ENCODE measurements at regions not wholly inside any gene's neighbourhood (a gene's known extent, or its start where the extent isn't known, plus 50 kb on each side); places are given as distances from the start of the nearest gene placed in this dataset.

DNA sequence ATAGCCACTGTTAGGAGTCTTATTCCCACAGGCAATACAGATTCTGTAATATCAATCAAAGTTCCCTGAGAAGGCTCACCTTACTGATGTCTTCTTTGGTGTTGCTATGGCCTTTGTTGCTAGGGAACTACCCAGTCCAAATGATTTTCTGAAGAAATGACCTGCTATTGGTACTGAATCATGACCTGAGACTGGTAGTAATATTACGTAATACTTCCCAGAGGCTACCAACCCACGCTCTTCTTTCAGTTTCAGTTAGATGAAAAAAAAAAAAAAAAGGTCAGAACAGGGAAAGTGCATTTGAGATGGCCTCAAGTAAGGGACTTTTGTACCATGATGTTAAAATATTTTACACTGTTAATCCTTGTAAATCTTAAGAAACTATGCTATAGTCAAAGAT is 1092.5 kb upstream of the EPHA6 start:
- TF ChIP-seq, protein P1, sequence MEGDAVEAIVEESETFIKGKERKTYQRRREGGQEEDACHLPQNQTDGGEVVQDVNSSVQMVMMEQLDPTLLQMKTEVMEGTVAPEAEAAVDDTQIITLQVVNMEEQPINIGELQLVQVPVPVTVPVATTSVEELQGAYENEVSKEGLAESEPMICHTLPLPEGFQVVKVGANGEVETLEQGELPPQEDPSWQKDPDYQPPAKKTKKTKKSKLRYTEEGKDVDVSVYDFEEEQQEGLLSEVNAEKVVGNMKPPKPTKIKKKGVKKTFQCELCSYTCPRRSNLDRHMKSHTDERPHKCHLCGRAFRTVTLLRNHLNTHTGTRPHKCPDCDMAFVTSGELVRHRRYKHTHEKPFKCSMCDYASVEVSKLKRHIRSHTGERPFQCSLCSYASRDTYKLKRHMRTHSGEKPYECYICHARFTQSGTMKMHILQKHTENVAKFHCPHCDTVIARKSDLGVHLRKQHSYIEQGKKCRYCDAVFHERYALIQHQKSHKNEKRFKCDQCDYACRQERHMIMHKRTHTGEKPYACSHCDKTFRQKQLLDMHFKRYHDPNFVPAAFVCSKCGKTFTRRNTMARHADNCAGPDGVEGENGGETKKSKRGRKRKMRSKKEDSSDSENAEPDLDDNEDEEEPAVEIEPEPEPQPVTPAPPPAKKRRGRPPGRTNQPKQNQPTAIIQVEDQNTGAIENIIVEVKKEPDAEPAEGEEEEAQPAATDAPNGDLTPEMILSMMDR (IDR thresholded peaks at IDR 0.05), result no peak
- no peak for TF ChIP-seq POLR2AphosphoS5 (IDR thresholded peaks at IDR 0.05)
